B cell (primary cell): ENCODE measurements at regions not wholly inside any gene's neighbourhood (a gene's known extent, or its start where the extent isn't known, plus 50 kb on each side); places are given as distances from the start of the nearest gene placed in this dataset.

Experiments
- ATAC-seq: fragments of 200-7000 bp; cut with Tn5 transposase; one replicate; pipeline ENCODE4 v1.10.0; 2021; ENCODE audit warnings: low read depth, mild to moderate bottlenecking, moderate number of reproducible peaks, moderate library complexity
- CTCF ChIA-PET: fragments of 350-600 bp; sonication (Branson Sonifier 250); formaldehyde crosslinking; loops from one replicate; lab custom pipeline; 2021; ENCODE audit warnings: antibody characterized with exemption, inconsistent platforms; lab: Charles Lee
- POLR2A ChIA-PET: fragments of 350-600 bp; sonication (Branson Sonifier 250); formaldehyde crosslinking; loops from one replicate; lab custom pipeline; 2021; ENCODE audit warnings: antibody characterized with exemption; lab: Charles Lee
- DNase-seq: peaks from one replicate; pipeline ENCODE4 v3.0.0; 2013
- H2AFZ ChIP-seq: 2 replicates; pipeline ENCODE4 v1.6.1; 2012; ENCODE audit warnings: mild to moderate bottlenecking, low read depth, low read length; ENCODE audit not compliant: insufficient read depth, poor library complexity, severe bottlenecking
- H3K27ac ChIP-seq, 2 donors: 1 replicate in 1 of 2; 2 replicates in 1 of 2; pipeline ENCODE4 v1.5.1; 2012 to 2013; ENCODE audit warnings: low read length in 2 of 2, mild to moderate bottlenecking in 2 of 2, moderate library complexity in 1 of 2
- H3K27me3 ChIP-seq, 4 experiments: fragments of 200-600 bp in 1 of 4; sonication (generic) in 1 of 4; replicated peaks in 1 of 4; 1 replicate in 2 of 4; 2 replicates in 2 of 4; pipeline versions ENCODE4 v1.6.1 to v1.7.0; 2013 to 2016; ENCODE audit warnings: low read length in 3 of 4, mild to moderate bottlenecking in 2 of 4, mixed read lengths in 1 of 4, moderate library complexity in 1 of 4; ENCODE audit not compliant: insufficient read depth in 4 of 4, control insufficient read depth in 3 of 4; ENCODE audit errors: control extremely low read depth in 1 of 4
- H3K36me3 ChIP-seq, 2 experiments: replicated peaks in 1 of 2; 1 replicate in 1 of 2; 2 replicates in 1 of 2; pipeline versions ENCODE4 v1.6.1 to v1.7.1; 2013; ENCODE audit warnings: low read length in 1 of 2; ENCODE audit not compliant: insufficient read depth in 2 of 2, control insufficient read depth in 1 of 2; ENCODE audit errors: control extremely low read depth in 1 of 2, extremely low read depth in 1 of 2
- H3K4me1 ChIP-seq, 2 donors: fragments of 200-600 bp in 1 of 2; sonication (generic) in 1 of 2; 1 replicate in 1 of 2; 2 replicates in 1 of 2; pipeline versions ENCODE4 v1.5.1 to v1.6.1; 2013 to 2017; ENCODE audit warnings: low read length in 2 of 2; ENCODE audit not compliant: control insufficient read depth in 2 of 2, insufficient read depth in 2 of 2
- H3K4me2 ChIP-seq: replicated peaks from 2 replicates; pipeline ENCODE3; 2012; ENCODE audit warnings: mild to moderate bottlenecking, low read depth, low read length; ENCODE audit not compliant: poor library complexity, severe bottlenecking
- H3K4me3 ChIP-seq, 5 experiments: fragments of 200-600 bp in 1 of 5; sonication (generic) in 1 of 5; 1 replicate in 3 of 5; 2 replicates in 2 of 5; pipeline versions ENCODE4 v1.5.1 to v1.7.0; 2011 to 2016; ENCODE audit warnings: low read length in 4 of 5, mild to moderate bottlenecking in 4 of 5, low read depth in 2 of 5, control low read depth in 1 of 5, moderate library complexity in 1 of 5; ENCODE audit not compliant: insufficient read depth in 1 of 5; ENCODE audit errors: control extremely low read depth in 1 of 5, extremely low read depth in 1 of 5
- H3K79me2 ChIP-seq: fragments of 200-600 bp; sonication (generic); one replicate; pipeline ENCODE4 v1.6.0; 2016; ENCODE audit warnings: low read length; ENCODE audit not compliant: control insufficient read depth, insufficient read depth
- H3K9ac ChIP-seq: fragments of 200-600 bp; sonication (generic); 2 replicates; pipeline ENCODE4 v1.6.1; 2017; ENCODE audit warnings: mild to moderate bottlenecking, low read length, moderate library complexity
- H3K9me3 ChIP-seq, 3 donors: one replicate each; pipeline versions ENCODE4 v1.6.1 to v1.7.1; 2013; ENCODE audit warnings: low read length in 2 of 3; ENCODE audit not compliant: control insufficient read depth in 2 of 3, insufficient read depth in 1 of 3; ENCODE audit errors: control extremely low read depth in 1 of 3
- H4K20me1 ChIP-seq: 2 replicates; pipeline ENCODE4 v1.6.0; 2012; ENCODE audit warnings: mild to moderate bottlenecking, low read length; ENCODE audit not compliant: insufficient read depth, control insufficient read depth, poor library complexity, severe bottlenecking
- H3K27ac Mint-ChIP-seq: one replicate; pipeline ENCODE4 v1.8.0; 2021; ENCODE audit warnings: mixed read lengths
- H3K27me3 Mint-ChIP-seq: one replicate; pipeline ENCODE4 v1.8.0; 2021; ENCODE audit warnings: mixed read lengths
- H3K4me1 Mint-ChIP-seq: one replicate; pipeline ENCODE4 v1.8.0; 2021; ENCODE audit warnings: mixed read lengths
- H3K4me3 Mint-ChIP-seq: one replicate; pipeline ENCODE4 v1.8.0; 2021; ENCODE audit warnings: mixed read lengths
- H3K9me3 Mint-ChIP-seq: one replicate; pipeline ENCODE4 v1.8.0; 2022; ENCODE audit warnings: mixed read lengths; ENCODE audit not compliant: insufficient read depth
- EZH2 ChIP-seq: IDR thresholded peaks from 2 replicates; pipeline ENCODE4 v1.6.1; 2012; ENCODE audit warnings: borderline replicate concordance, low read depth, mild to moderate bottlenecking, moderate library complexity, low read length; ENCODE audit not compliant: insufficient read depth, poor library complexity, severe bottlenecking
- WGBS: methylation state at CpG from one replicate; pipeline ENCODE4 v1.1.5; 2013; ENCODE audit warnings: missing lambda C conversion rate; ENCODE audit not compliant: insufficient coverage; 5-methylcytosine and 5-hydroxymethylcytosine counted together
- intact Hi-C: fragments of 100-400 bp; cut with micrococcal nuclease; formaldehyde crosslinking; loops from one replicate; pipeline ENCODE4 v1.10.0; 2022
- TF ChIP-seq, protein P1 (sequence below): fragments of 200-600 bp; IDR thresholded peaks from one replicate; pipeline ENCODE4 v1.8.0; 2022; ENCODE audit warnings: antibody characterized with exemption, mild to moderate bottlenecking

DNA sequence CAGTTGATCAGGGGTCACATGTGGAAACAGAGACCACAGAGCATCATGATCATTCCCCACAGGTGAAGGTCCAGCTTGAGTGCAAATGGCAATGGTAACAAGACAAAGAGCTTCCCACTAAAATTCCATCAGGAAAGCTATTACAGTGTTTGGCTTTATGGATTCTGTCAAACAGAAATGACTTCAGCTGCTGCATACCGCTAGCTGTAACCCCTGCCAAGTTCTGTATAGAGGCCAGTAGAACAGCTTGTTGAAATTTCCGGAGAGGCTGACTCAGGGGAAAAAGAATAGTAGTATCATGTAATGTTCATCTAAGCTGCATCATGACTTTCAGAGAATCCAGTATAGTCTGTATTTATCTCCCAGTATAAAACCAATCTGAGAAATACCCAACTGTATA is 1704.7 kb downstream of the SLITRK5 start:
- Mint-ChIP-seq H3K4me3 (no peak overlapping the region), H3K9me3 (peaks cover 7% of the 10 kb centered on the region), H3K4me1 (no peaks in the 10 kb centered on the region), H3K27ac (no peak overlapping the region), H3K27me3 (no peaks in the 10 kb centered on the region)
- DNase-seq (no peak), ATAC-seq (no peak)
- no peaks in the 10 kb centered on the region for H3K27me3 ChIP-seq
- no peaks in the 10 kb centered on the region for H3K79me2 ChIP-seq
- H3K9ac ChIP-seq = no peak overlapping the region
- H2AFZ ChIP-seq = no peak overlapping the region
- peaks cover 0 to 1% (median 0%) of the 10 kb centered on the region in 3 donors for H3K9me3 ChIP-seq
- no peak overlapping the region for H3K4me2 ChIP-seq
- WGBS = no CpG with 5 or more reads among the region's 2 CpGs
- ChIA-PET POLR2A (no interaction called here), CTCF (no interaction called here)
- no peaks in the 10 kb centered on the region for H3K36me3 ChIP-seq
- TF ChIP-seq EZH2 = no peak
- TF ChIP-seq, protein P1, sequence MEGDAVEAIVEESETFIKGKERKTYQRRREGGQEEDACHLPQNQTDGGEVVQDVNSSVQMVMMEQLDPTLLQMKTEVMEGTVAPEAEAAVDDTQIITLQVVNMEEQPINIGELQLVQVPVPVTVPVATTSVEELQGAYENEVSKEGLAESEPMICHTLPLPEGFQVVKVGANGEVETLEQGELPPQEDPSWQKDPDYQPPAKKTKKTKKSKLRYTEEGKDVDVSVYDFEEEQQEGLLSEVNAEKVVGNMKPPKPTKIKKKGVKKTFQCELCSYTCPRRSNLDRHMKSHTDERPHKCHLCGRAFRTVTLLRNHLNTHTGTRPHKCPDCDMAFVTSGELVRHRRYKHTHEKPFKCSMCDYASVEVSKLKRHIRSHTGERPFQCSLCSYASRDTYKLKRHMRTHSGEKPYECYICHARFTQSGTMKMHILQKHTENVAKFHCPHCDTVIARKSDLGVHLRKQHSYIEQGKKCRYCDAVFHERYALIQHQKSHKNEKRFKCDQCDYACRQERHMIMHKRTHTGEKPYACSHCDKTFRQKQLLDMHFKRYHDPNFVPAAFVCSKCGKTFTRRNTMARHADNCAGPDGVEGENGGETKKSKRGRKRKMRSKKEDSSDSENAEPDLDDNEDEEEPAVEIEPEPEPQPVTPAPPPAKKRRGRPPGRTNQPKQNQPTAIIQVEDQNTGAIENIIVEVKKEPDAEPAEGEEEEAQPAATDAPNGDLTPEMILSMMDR = no peak
- no peak overlapping the region for H3K4me3 ChIP-seq
- H3K27ac ChIP-seq = no peak overlapping the region
- no peaks in the 10 kb centered on the region for H3K4me1 ChIP-seq
- intact Hi-C loops = no loop called here
- H4K20me1 ChIP-seq = no peaks in the 10 kb centered on the region

DNA sequence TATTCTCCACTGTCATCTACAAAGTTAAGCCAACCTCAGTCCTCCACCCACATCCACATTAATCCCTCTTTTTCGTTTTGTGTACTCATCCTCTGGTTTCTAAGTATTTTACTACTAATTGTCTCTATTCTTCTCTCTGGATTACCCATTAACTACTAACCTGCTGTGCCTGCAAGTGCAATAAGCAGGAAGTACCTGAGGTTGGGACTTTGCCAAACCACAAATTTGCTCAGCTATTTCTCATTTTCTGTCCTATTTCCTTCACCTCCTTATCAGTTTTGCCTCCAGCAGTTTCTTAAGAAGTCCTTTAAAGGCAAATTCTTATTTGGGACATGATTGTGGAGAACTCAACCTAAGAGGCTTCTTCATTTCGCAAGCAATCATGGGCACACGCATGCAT is 1708.9 kb downstream of the SLITRK5 start:
- Mint-ChIP-seq H3K9me3 (peaks cover 2% of the 10 kb centered on the region), H3K4me1 (no peaks in the 10 kb centered on the region), H3K27me3 (no peaks in the 10 kb centered on the region), H3K27ac (no peak overlapping the region), H3K4me3 (no peak overlapping the region)
- H3K27ac ChIP-seq = no peak overlapping the region
- no peak for DNase-seq
- H3K4me1 ChIP-seq = no peaks in the 10 kb centered on the region
- no peak overlapping the region for H2AFZ ChIP-seq
- 67% methylated on average over 1 of the region's 3 CpGs for WGBS
- TF ChIP-seq, protein P1 = no peak
- TF ChIP-seq EZH2 = no peak
- no peak overlapping the region for H3K4me2 ChIP-seq
- H4K20me1 ChIP-seq = no peaks in the 10 kb centered on the region
- no peak overlapping the region for H3K4me3 ChIP-seq
- H3K9ac ChIP-seq = no peak overlapping the region
- ChIA-PET POLR2A (no interaction called here), CTCF (no interaction called here)
- no peak for ATAC-seq
- intact Hi-C loops = no loop called here
- H3K36me3 ChIP-seq = no peaks in the 10 kb centered on the region
- peaks cover 0 to 1% (median 0%) of the 10 kb centered on the region in 3 donors for H3K9me3 ChIP-seq
- H3K79me2 ChIP-seq = no peaks in the 10 kb centered on the region
- no peaks in the 10 kb centered on the region for H3K27me3 ChIP-seq
